MM.1S (cell line): ENCODE measurements at regions not wholly inside any gene's neighbourhood (a gene's known extent, or its start where the extent isn't known, plus 50 kb on each side); places are given as distances from the start of the nearest gene placed in this dataset.

ENCODE experiments used
- DNase-seq: peaks from one replicate; pipeline ENCODE4 v3.0.0-alpha.2; 2015
- H2AFZ ChIP-seq: fragments of 300-600 bp; sonication (generic); 2 replicates; pipeline ENCODE4 v1.6.0; 2016; ENCODE audit warnings: antibody characterized with exemption, low read length
- H3F3A ChIP-seq: fragments of 300-600 bp; sonication (generic); 2 replicates; pipeline ENCODE4 v1.6.1; 2016; ENCODE audit warnings: mild to moderate bottlenecking, antibody characterized with exemption, low read length, moderate library complexity, mixed read lengths; ENCODE audit not compliant: insufficient read depth
- H3K27ac ChIP-seq: fragments of 300-600 bp; sonication (generic); 2 replicates; pipeline ENCODE4 v1.5.1; 2016; ENCODE audit warnings: mild to moderate bottlenecking, low read length
- H3K27me3 ChIP-seq: fragments of 300-600 bp; sonication (generic); replicated peaks from 2 replicates; pipeline ENCODE4 v1.6.0; 2016; ENCODE audit warnings: low read length; ENCODE audit not compliant: insufficient read depth
- H3K36me3 ChIP-seq: fragments of 300-600 bp; sonication (generic); replicated peaks from 2 replicates; pipeline ENCODE4 v1.6.1; 2016; ENCODE audit warnings: mild to moderate bottlenecking, low read length, mixed read lengths; ENCODE audit not compliant: insufficient read depth
- H3K4me1 ChIP-seq: fragments of 300-600 bp; sonication (generic); 2 replicates; pipeline ENCODE4 v1.6.1; 2016; ENCODE audit warnings: low read length, mixed read lengths
- H3K4me2 ChIP-seq: fragments of 300-600 bp; sonication (generic); 2 replicates; pipeline ENCODE4 v1.6.0; 2016; ENCODE audit warnings: low read depth, low read length
- H3K4me3 ChIP-seq: fragments of 300-600 bp; sonication (generic); 2 replicates; pipeline ENCODE4 v1.5.1; 2016; ENCODE audit warnings: low read length, mixed read lengths
- H3K79me2 ChIP-seq: fragments of 300-600 bp; sonication (generic); 2 replicates; pipeline ENCODE4 v1.6.1; 2016; ENCODE audit warnings: mixed run types, low read length, mixed read lengths
- H3K9ac ChIP-seq: fragments of 300-600 bp; sonication (generic); 2 replicates; pipeline ENCODE4 v1.6.1; 2016; ENCODE audit warnings: low read length, mixed read lengths
- H3K9me2 ChIP-seq: fragments of 300-600 bp; sonication (generic); replicated peaks from 2 replicates; pipeline ENCODE4 v1.6.1; 2016; ENCODE audit warnings: mild to moderate bottlenecking, low read length, mixed read lengths; ENCODE audit not compliant: insufficient read depth
- H3K9me3 ChIP-seq: fragments of 300-600 bp; sonication (generic); replicated peaks from 2 replicates; pipeline ENCODE4 v1.6.1; 2016; ENCODE audit warnings: mild to moderate bottlenecking, low read length, mixed read lengths; ENCODE audit not compliant: insufficient read depth
- H4K20me1 ChIP-seq: fragments of 300-600 bp; sonication (generic); 2 replicates; pipeline ENCODE4 v1.6.1; 2016; ENCODE audit warnings: mild to moderate bottlenecking, low read length, moderate library complexity, mixed read lengths; ENCODE audit not compliant: insufficient read depth
- EZH2 ChIP-seq: fragments of 300-600 bp; sonication (generic); optimal IDR thresholded peaks from 2 replicates; pipeline ENCODE3; 2017; ENCODE audit warnings: low read depth, mild to moderate bottlenecking, antibody characterized with exemption, low read length, mixed read lengths
- EZH2phosphoT487 ChIP-seq: fragments of 300-600 bp; sonication (generic); IDR thresholded peaks from 2 replicates; pipeline ENCODE4 v1.6.1; 2018; ENCODE audit warnings: antibody characterized with exemption, low read length
- TF ChIP-seq, protein P1 (sequence below): fragments of 300-600 bp; sonication (generic); IDR thresholded peaks from 2 replicates; pipeline ENCODE4 v1.5.1; 2016; ENCODE audit warnings: antibody characterized with exemption, low read length, mixed read lengths

DNA sequence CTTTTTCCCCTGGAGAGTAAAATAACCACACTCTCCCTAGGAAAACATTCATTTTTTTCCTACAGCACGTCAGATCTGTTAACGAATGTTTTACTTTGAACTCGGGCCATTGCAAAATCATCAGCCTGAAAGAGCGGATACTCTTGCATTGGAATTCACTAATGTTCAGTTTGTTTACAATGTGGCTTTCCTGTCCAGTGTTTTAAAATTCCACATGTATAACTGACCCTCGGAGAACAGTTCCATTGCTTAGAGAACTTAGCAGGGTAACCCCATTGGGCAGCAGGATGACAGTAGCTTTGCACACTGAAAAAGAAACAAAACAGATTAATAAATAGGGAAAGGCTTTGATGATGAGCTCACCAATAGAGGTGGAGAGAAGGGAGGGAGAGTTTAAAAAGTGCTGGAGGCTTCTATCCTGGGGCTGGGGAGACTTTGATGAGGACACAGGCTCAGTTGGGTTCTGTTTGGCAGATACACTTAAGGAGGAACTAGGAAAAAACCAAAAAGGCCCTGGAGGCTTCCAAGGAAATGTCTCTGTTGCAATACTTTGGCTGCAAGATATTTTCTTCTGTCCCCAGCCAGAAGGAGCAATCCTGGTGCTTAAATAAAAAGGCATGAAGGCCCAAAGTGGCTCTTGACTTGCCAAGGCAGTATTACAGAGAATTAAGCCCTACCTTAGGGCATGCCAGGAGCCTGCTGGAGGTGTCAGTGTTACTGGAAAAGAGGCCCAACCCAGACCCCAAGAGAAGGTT is 143.1 kb downstream of the ARSF start:
- H3K4me3 ChIP-seq, result no peak overlapping the region
- H3K9ac ChIP-seq, result no peak overlapping the region
- no peak overlapping the region for H3K27ac ChIP-seq
- no peaks in the 10 kb centered on the region for H3K4me1 ChIP-seq
- H3K27me3 ChIP-seq, result no peaks in the 10 kb centered on the region
- H4K20me1 ChIP-seq, result no peaks in the 10 kb centered on the region
- H3K4me2 ChIP-seq, result no peak overlapping the region
- H3K9me2 ChIP-seq, result no peaks in the 10 kb centered on the region
- no peaks in the 10 kb centered on the region for H3K79me2 ChIP-seq
- H3F3A ChIP-seq, result no peaks in the 10 kb centered on the region
- TF ChIP-seq EZH2 (no peak), EZH2phosphoT487 (no peak)
- TF ChIP-seq, protein P1, sequence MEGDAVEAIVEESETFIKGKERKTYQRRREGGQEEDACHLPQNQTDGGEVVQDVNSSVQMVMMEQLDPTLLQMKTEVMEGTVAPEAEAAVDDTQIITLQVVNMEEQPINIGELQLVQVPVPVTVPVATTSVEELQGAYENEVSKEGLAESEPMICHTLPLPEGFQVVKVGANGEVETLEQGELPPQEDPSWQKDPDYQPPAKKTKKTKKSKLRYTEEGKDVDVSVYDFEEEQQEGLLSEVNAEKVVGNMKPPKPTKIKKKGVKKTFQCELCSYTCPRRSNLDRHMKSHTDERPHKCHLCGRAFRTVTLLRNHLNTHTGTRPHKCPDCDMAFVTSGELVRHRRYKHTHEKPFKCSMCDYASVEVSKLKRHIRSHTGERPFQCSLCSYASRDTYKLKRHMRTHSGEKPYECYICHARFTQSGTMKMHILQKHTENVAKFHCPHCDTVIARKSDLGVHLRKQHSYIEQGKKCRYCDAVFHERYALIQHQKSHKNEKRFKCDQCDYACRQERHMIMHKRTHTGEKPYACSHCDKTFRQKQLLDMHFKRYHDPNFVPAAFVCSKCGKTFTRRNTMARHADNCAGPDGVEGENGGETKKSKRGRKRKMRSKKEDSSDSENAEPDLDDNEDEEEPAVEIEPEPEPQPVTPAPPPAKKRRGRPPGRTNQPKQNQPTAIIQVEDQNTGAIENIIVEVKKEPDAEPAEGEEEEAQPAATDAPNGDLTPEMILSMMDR, result no peak
- H3K36me3 ChIP-seq, result no peaks in the 10 kb centered on the region
- H3K9me3 ChIP-seq, result no peaks in the 10 kb centered on the region
- no peak overlapping the region for H2AFZ ChIP-seq
- no peak for DNase-seq

- no peaks in the 10 kb centered on the region for H3K79me2 ChIP-seq
- H3K4me1 ChIP-seq, result no peaks in the 10 kb centered on the region
- no peak for DNase-seq
- no peak overlapping the region for H3K4me2 ChIP-seq
- no peaks in the 10 kb centered on the region for H3F3A ChIP-seq
- no peaks in the 10 kb centered on the region for H3K9me2 ChIP-seq
- H3K4me3 ChIP-seq, result no peak overlapping the region
- H4K20me1 ChIP-seq, result no peaks in the 10 kb centered on the region
- no peaks in the 10 kb centered on the region for H3K36me3 ChIP-seq
- no peaks in the 10 kb centered on the region for H3K27me3 ChIP-seq
- H3K27ac ChIP-seq, result no peak overlapping the region
- H3K9me3 ChIP-seq, result no peaks in the 10 kb centered on the region
- H3K9ac ChIP-seq, result no peak overlapping the region
- TF ChIP-seq EZH2phosphoT487, result no peak
- TF ChIP-seq, protein P1, result no peak
- TF ChIP-seq EZH2, result no peak
- H2AFZ ChIP-seq, result no peak overlapping the region
Measured at GRCh38 chrX:3181846-3182245, 140.6 kb downstream of the ARSF start.

DNA sequence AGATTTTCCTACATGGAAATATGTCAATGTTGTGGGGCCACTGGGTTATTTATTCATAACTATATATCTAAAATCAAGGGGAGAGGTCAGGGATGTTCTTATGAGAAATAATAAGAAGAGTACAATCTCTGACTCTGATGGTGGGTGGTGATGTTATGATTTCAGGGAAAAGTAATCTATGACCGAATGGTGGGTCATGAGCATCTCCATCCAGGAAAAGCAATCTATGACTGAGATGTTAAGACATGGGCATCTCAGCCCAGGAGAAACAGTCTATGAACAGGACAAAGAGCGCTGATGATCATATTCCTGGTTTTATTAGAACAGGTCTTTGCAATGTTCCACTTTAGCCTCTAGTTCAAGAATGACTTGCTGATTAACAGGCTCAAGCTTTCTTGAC is 137.1 kb downstream of the ARSF start:
- Histone ChIP-seq H3K4me2 (no peak overlapping the region), H3K4me1 (no peaks in the 10 kb centered on the region), H3K9ac (no peak overlapping the region), H3K27me3 (no peaks in the 10 kb centered on the region), H3F3A (no peaks in the 10 kb centered on the region), H4K20me1 (no peaks in the 10 kb centered on the region), H3K9me3 (no peaks in the 10 kb centered on the region), H3K27ac (no peak overlapping the region), H3K79me2 (no peaks in the 10 kb centered on the region), H3K9me2 (no peaks in the 10 kb centered on the region), H3K36me3 (no peaks in the 10 kb centered on the region), H3K4me3 (no peak overlapping the region), H2AFZ (no peak overlapping the region)
- no peak for DNase-seq
- TF ChIP-seq EZH2 (no peak), EZH2phosphoT487 (no peak)
- TF ChIP-seq, protein P1, result no peak
